ENCODE measurements at regions not wholly inside any gene's neighbourhood (a gene's known extent, or its start where the extent isn't known, plus 50 kb on each side); places are given as distances from the start of the nearest gene placed in this dataset.

GRCh38 chr13:81326913-81327312, 986.0 kb upstream of the SPRY2 start:
- no peak for TF ChIP-seq EZH2 (IDR thresholded peaks at IDR 0.05; ENCODE audit: borderline replicate concordance, insufficient read depth, low read length, poor library complexity, severe bottlenecking)
- TF ChIP-seq, protein P1, sequence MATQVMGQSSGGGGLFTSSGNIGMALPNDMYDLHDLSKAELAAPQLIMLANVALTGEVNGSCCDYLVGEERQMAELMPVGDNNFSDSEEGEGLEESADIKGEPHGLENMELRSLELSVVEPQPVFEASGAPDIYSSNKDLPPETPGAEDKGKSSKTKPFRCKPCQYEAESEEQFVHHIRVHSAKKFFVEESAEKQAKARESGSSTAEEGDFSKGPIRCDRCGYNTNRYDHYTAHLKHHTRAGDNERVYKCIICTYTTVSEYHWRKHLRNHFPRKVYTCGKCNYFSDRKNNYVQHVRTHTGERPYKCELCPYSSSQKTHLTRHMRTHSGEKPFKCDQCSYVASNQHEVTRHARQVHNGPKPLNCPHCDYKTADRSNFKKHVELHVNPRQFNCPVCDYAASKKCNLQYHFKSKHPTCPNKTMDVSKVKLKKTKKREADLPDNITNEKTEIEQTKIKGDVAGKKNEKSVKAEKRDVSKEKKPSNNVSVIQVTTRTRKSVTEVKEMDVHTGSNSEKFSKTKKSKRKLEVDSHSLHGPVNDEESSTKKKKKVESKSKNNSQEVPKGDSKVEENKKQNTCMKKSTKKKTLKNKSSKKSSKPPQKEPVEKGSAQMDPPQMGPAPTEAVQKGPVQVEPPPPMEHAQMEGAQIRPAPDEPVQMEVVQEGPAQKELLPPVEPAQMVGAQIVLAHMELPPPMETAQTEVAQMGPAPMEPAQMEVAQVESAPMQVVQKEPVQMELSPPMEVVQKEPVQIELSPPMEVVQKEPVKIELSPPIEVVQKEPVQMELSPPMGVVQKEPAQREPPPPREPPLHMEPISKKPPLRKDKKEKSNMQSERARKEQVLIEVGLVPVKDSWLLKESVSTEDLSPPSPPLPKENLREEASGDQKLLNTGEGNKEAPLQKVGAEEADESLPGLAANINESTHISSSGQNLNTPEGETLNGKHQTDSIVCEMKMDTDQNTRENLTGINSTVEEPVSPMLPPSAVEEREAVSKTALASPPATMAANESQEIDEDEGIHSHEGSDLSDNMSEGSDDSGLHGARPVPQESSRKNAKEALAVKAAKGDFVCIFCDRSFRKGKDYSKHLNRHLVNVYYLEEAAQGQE (IDR thresholded peaks at IDR 0.05; ENCODE audit: borderline replicate concordance): no peak
- no peak for TF ChIP-seq MXI1 (conservative IDR thresholded peaks at IDR 0.05; ENCODE audit: poor library complexity, severe bottlenecking)
- no peak for TF ChIP-seq SMC3 (conservative IDR thresholded peaks at IDR 0.05; ENCODE audit: poor library complexity)
- TF ChIP-seq, protein P2, sequence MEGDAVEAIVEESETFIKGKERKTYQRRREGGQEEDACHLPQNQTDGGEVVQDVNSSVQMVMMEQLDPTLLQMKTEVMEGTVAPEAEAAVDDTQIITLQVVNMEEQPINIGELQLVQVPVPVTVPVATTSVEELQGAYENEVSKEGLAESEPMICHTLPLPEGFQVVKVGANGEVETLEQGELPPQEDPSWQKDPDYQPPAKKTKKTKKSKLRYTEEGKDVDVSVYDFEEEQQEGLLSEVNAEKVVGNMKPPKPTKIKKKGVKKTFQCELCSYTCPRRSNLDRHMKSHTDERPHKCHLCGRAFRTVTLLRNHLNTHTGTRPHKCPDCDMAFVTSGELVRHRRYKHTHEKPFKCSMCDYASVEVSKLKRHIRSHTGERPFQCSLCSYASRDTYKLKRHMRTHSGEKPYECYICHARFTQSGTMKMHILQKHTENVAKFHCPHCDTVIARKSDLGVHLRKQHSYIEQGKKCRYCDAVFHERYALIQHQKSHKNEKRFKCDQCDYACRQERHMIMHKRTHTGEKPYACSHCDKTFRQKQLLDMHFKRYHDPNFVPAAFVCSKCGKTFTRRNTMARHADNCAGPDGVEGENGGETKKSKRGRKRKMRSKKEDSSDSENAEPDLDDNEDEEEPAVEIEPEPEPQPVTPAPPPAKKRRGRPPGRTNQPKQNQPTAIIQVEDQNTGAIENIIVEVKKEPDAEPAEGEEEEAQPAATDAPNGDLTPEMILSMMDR (IDR thresholded peaks at IDR 0.05; ENCODE audit: poor library complexity, severe bottlenecking): no peak
- TF ChIP-seq EP300 (conservative IDR thresholded peaks at IDR 0.05; ENCODE audit: poor library complexity, severe bottlenecking): no peak
- no peak for TF ChIP-seq RAD21 (conservative IDR thresholded peaks at IDR 0.05)
- no peak for TF ChIP-seq POLR2AphosphoS5 (IDR thresholded peaks at IDR 0.05)
- TF ChIP-seq TAF1 (IDR thresholded peaks at IDR 0.05; ENCODE audit: low read depth): no peak

GRCh38 chr13:81320516-81320915, 979.6 kb upstream of the SPRY2 start:
- Histone ChIP-seq H3K27ac (ENCODE audit: low read length) (no peak overlapping the region), H2AFZ (ENCODE audit: low read depth, low read length) (no peak overlapping the region), H3F3A (ENCODE audit: insufficient read depth, low read length, poor library complexity, severe bottlenecking) (no peaks in the 10 kb centered on the region), H3K9me2 (ENCODE audit: insufficient read depth, low read length) (no peaks in the 10 kb centered on the region), H3K79me2 (replicated peaks; ENCODE audit: insufficient read depth, low read length) (no peaks in the 10 kb centered on the region), H4K20me1 (ENCODE audit: insufficient read depth) (no peaks in the 10 kb centered on the region), H3K4me2 (ENCODE audit: low read length) (no peak overlapping the region), H3K36me3 (ENCODE audit: insufficient read depth, low read length) (no peaks in the 10 kb centered on the region), H3K9ac (ENCODE audit: low read length) (no peak overlapping the region), H3K4me3 (ENCODE audit: low read length) (no peak overlapping the region), H3K27me3 (ENCODE audit: insufficient read depth, low read depth, low read length) (no peaks in the 10 kb centered on the region), H3K9me3 (ENCODE audit: low read length) (no peaks in the 10 kb centered on the region)
- TF ChIP-seq EP300 (conservative IDR thresholded peaks at IDR 0.05; ENCODE audit: poor library complexity, severe bottlenecking) (no peak), SMC3 (conservative IDR thresholded peaks at IDR 0.05; ENCODE audit: poor library complexity) (no peak), RAD21 (conservative IDR thresholded peaks at IDR 0.05) (no peak), EZH2 (IDR thresholded peaks at IDR 0.05; ENCODE audit: borderline replicate concordance, insufficient read depth, low read length, poor library complexity, severe bottlenecking) (no peak), TAF1 (IDR thresholded peaks at IDR 0.05; ENCODE audit: low read depth) (no peak), MXI1 (conservative IDR thresholded peaks at IDR 0.05; ENCODE audit: poor library complexity, severe bottlenecking) (no peak), POLR2AphosphoS5 (IDR thresholded peaks at IDR 0.05) (no peak)
- TF ChIP-seq, protein P2 (IDR thresholded peaks at IDR 0.05; ENCODE audit: poor library complexity, severe bottlenecking): no peak
- TF ChIP-seq, protein P1 (IDR thresholded peaks at IDR 0.05; ENCODE audit: borderline replicate concordance): no peak

More at GRCh38 chr13:81326913-81327312, 986.0 kb upstream of the SPRY2 start:
- Histone ChIP-seq H3K4me3 (ENCODE audit: low read length) (no peak overlapping the region), H3K9me2 (ENCODE audit: insufficient read depth, low read length) (no peaks in the 10 kb centered on the region), H3F3A (ENCODE audit: insufficient read depth, low read length, poor library complexity, severe bottlenecking) (no peaks in the 10 kb centered on the region), H2AFZ (ENCODE audit: low read depth, low read length) (no peak overlapping the region), H3K79me2 (replicated peaks; ENCODE audit: insufficient read depth, low read length) (no peaks in the 10 kb centered on the region), H3K27ac (ENCODE audit: low read length) (no peak overlapping the region), H3K9ac (ENCODE audit: low read length) (no peak overlapping the region), H3K27me3 (ENCODE audit: insufficient read depth, low read depth, low read length) (no peaks in the 10 kb centered on the region), H3K4me2 (ENCODE audit: low read length) (no peak overlapping the region), H3K9me3 (ENCODE audit: low read length) (no peaks in the 10 kb centered on the region), H4K20me1 (ENCODE audit: insufficient read depth) (no peaks in the 10 kb centered on the region), H3K36me3 (ENCODE audit: insufficient read depth, low read length) (no peaks in the 10 kb centered on the region)
